ENCODE measurements at regions not wholly inside any gene's neighbourhood (a gene's known extent, or its start where the extent isn't known, plus 50 kb on each side); places are given as distances from the start of the nearest gene placed in this dataset.

- Histone ChIP-seq H3K9me3 (no peaks in the 10 kb centered on the region), H3K36me3 (ENCODE audit: low read depth) (no peaks in the 10 kb centered on the region), H3K4me3 (no peak overlapping the region), H3K4me1 (ENCODE audit: low read depth) (no peaks in the 10 kb centered on the region)
- TF ChIP-seq CTCF (IDR thresholded peaks at IDR 0.05) = no peak
- DNase-seq (no peak), ATAC-seq (no peak)
- intact Hi-C loops (cut with DNase I, micrococcal nuclease) = no loop called here
Observed at GRCh38 chr7:12490107-12490688, 80.3 kb upstream of the SCIN start.

GRCh38 chr7:12490940-12491339, 79.6 kb upstream of the SCIN start:
- DNase-seq (no peak), ATAC-seq (no peak)
- Histone ChIP-seq H3K4me3 (no peak overlapping the region), H3K9me3 (no peaks in the 10 kb centered on the region), H3K36me3 (ENCODE audit: low read depth) (no peaks in the 10 kb centered on the region), H3K4me1 (ENCODE audit: low read depth) (no peaks in the 10 kb centered on the region)
- no peak for TF ChIP-seq CTCF (IDR thresholded peaks at IDR 0.05)
- intact Hi-C loops (cut with DNase I, micrococcal nuclease) = no loop called here

- H3K9me3 ChIP-seq = no peaks in the 10 kb centered on the region
- TF ChIP-seq CTCF (IDR thresholded peaks at IDR 0.05) = no peak
- no peaks in the 10 kb centered on the region for H3K36me3 ChIP-seq (ENCODE audit: low read depth)
- intact Hi-C loops (cut with DNase I, micrococcal nuclease) = no loop called here
- DNase-seq = no peak
- ATAC-seq = no peak
- H3K4me1 ChIP-seq (ENCODE audit: low read depth) = no peaks in the 10 kb centered on the region
- H3K4me3 ChIP-seq = no peak overlapping the region
Observed at GRCh38 chr7:12491526-12491925, 79.0 kb upstream of the SCIN start.

- DNase-seq (no peak), ATAC-seq (no peak)
- no peaks in the 10 kb centered on the region for H3K9me3 ChIP-seq
- intact Hi-C loops (cut with DNase I, micrococcal nuclease) = no loop called here
- no peaks in the 10 kb centered on the region for H3K4me1 ChIP-seq (ENCODE audit: low read depth)
- TF ChIP-seq CTCF (IDR thresholded peaks at IDR 0.05) = no peak
- H3K4me3 ChIP-seq = no peak overlapping the region
- H3K36me3 ChIP-seq (ENCODE audit: low read depth) = no peaks in the 10 kb centered on the region
Observed at GRCh38 chr7:12493407-12493806, 77.1 kb upstream of the SCIN start.

GRCh38 chr7:12493863-12494686, 76.4 kb upstream of the SCIN start:
- no peaks in the 10 kb centered on the region for H3K9me3 ChIP-seq
- H3K4me3 ChIP-seq = no peak overlapping the region
- ATAC-seq (no peak), DNase-seq (no peak)
- no peak for TF ChIP-seq CTCF (IDR thresholded peaks at IDR 0.05)
- no peaks in the 10 kb centered on the region for H3K4me1 ChIP-seq (ENCODE audit: low read depth)
- no peaks in the 10 kb centered on the region for H3K36me3 ChIP-seq (ENCODE audit: low read depth)
- intact Hi-C loops (cut with DNase I, micrococcal nuclease) = no loop called here
